Endodermal cell (in vitro differentiated cells): ENCODE measurements at regions not wholly inside any gene's neighbourhood (a gene's known extent, or its start where the extent isn't known, plus 50 kb on each side); places are given as distances from the start of the nearest gene placed in this dataset.

ENCODE experiments used
- DNase-seq: peaks from one replicate; pipeline ENCODE4 v3.0.0-alpha.2; 2017
- H3K27ac ChIP-seq: 2 replicates; pipeline ENCODE4 v1.5.1; 2013; ENCODE audit warnings: mild to moderate bottlenecking, low read depth, low read length, moderate library complexity
- H3K27me3 ChIP-seq: 2 replicates; pipeline ENCODE4 v1.6.1; 2013; ENCODE audit warnings: mild to moderate bottlenecking, low read length, moderate library complexity; ENCODE audit not compliant: insufficient read depth, control insufficient read depth, poor library complexity, severe bottlenecking
- H3K36me3 ChIP-seq: 2 replicates; pipeline ENCODE4 v1.7.0; 2013; ENCODE audit warnings: mild to moderate bottlenecking, low read length, moderate library complexity; ENCODE audit not compliant: control insufficient read depth, insufficient read depth
- H3K4me1 ChIP-seq: one replicate; pipeline ENCODE4 v1.7.0; 2013; ENCODE audit warnings: low read length; ENCODE audit not compliant: control insufficient read depth, insufficient read depth
- H3K4me3 ChIP-seq: 2 replicates; pipeline ENCODE4 v1.5.1; 2013; ENCODE audit warnings: mild to moderate bottlenecking, low read length, moderate library complexity
- H3K9ac ChIP-seq: 2 replicates; pipeline ENCODE4 v1.6.1; 2013; ENCODE audit warnings: mild to moderate bottlenecking, low read length, moderate library complexity; ENCODE audit not compliant: poor library complexity, severe bottlenecking; ENCODE audit errors: extremely low read depth
- H3K9me3 ChIP-seq: 2 replicates; pipeline ENCODE4 v1.6.1; 2013; ENCODE audit warnings: mild to moderate bottlenecking, low read length, moderate library complexity; ENCODE audit not compliant: control insufficient read depth
- H3K27ac Mint-ChIP-seq: 2 replicates; pipeline ENCODE4 v1.8.0; 2020; ENCODE audit warnings: mixed read lengths
- H3K27me3 Mint-ChIP-seq: 2 replicates; pipeline ENCODE4 v1.8.0; 2021; ENCODE audit warnings: mild to moderate bottlenecking, mixed read lengths; ENCODE audit not compliant: insufficient read depth
- H3K36me3 Mint-ChIP-seq: 2 replicates; pipeline ENCODE4 v1.8.0; 2020; ENCODE audit warnings: low read depth, mixed read lengths
- H3K4me1 Mint-ChIP-seq: 2 replicates; pipeline ENCODE4 v1.8.0; 2020; ENCODE audit warnings: mixed read lengths
- H3K4me3 Mint-ChIP-seq: 2 replicates; pipeline ENCODE4 v1.8.0; 2020; ENCODE audit warnings: mild to moderate bottlenecking, moderate library complexity, mixed read lengths
- H3K9me3 Mint-ChIP-seq: 2 replicates; pipeline ENCODE4 v1.8.0; 2020; ENCODE audit warnings: mild to moderate bottlenecking, mixed read lengths
- CTCF ChIP-seq: fragments of 200-600 bp; sonication (generic); conservative IDR thresholded peaks from 2 replicates; pipeline ENCODE4 v1.5.0; 2021; ENCODE audit warnings: antibody characterized with exemption, mild to moderate bottlenecking
- WGBS, 2 experiments: methylation state at CpG; one replicate each; pipeline versions ENCODE4 v1.1.5 to v1.1.7; 2013; ENCODE audit warnings: missing lambda C conversion rate in 2 of 2, mixed read lengths in 1 of 2; ENCODE audit not compliant: insufficient coverage in 1 of 2, insufficient read length in 1 of 2; 5-methylcytosine and 5-hydroxymethylcytosine counted together

GRCh38 chr7:131012477-131013031, 278.5 kb upstream of the KLF14 start:
- Histone ChIP-seq H3K27me3 (no peaks in the 10 kb centered on the region), H3K36me3 (no peaks in the 10 kb centered on the region), H3K4me1 (no peaks in the 10 kb centered on the region), H3K27ac (no peak overlapping the region), H3K4me3 (no peak overlapping the region), H3K9ac (no peak overlapping the region), H3K9me3 (no peaks in the 10 kb centered on the region)
- peaks cover under 1% of the 10 kb centered on the region for H3K4me1 Mint-ChIP-seq
- H3K9me3 Mint-ChIP-seq = no peaks in the 10 kb centered on the region
- no peaks in the 10 kb centered on the region for H3K36me3 Mint-ChIP-seq
- H3K27me3 Mint-ChIP-seq = no peaks in the 10 kb centered on the region
- no peak overlapping the region for H3K27ac Mint-ChIP-seq
- no peak for TF ChIP-seq CTCF
- no peak overlapping the region for H3K4me3 Mint-ChIP-seq
- WGBS, 2 experiments = 92 to 95% methylated on average over 6 to 7 of the region's 7 CpGs
- peak; percentile 42 for DNase-seq

GRCh38 chr7:131013716-131014115, 279.7 kb upstream of the KLF14 start:
- Mint-ChIP-seq H3K4me1 (no peaks in the 10 kb centered on the region), H3K9me3 (no peaks in the 10 kb centered on the region), H3K4me3 (no peak overlapping the region), H3K36me3 (no peaks in the 10 kb centered on the region), H3K27ac (no peak overlapping the region), H3K27me3 (no peaks in the 10 kb centered on the region)
- no peak overlapping the region for H3K9ac ChIP-seq
- no peaks in the 10 kb centered on the region for H3K36me3 ChIP-seq
- no peaks in the 10 kb centered on the region for H3K4me1 ChIP-seq
- no peaks in the 10 kb centered on the region for H3K9me3 ChIP-seq
- peak; percentile 30 for DNase-seq
- no peak for TF ChIP-seq CTCF
- no peak overlapping the region for H3K27ac ChIP-seq
- 86 to 92% methylated on average over 8 to 11 of the region's 11 CpGs for WGBS, 2 experiments
- H3K4me3 ChIP-seq = no peak overlapping the region
- H3K27me3 ChIP-seq = no peaks in the 10 kb centered on the region

GRCh38 chr7:131014906-131015656, 281.1 kb upstream of the KLF14 start:
- Histone ChIP-seq H3K36me3 (no peaks in the 10 kb centered on the region), H3K27me3 (no peaks in the 10 kb centered on the region), H3K9ac (no peak overlapping the region), H3K27ac (no peak overlapping the region), H3K4me3 (no peak overlapping the region), H3K9me3 (no peaks in the 10 kb centered on the region), H3K4me1 (no peaks in the 10 kb centered on the region)
- Mint-ChIP-seq H3K36me3 (no peaks in the 10 kb centered on the region), H3K27ac (no peak overlapping the region), H3K9me3 (no peaks in the 10 kb centered on the region), H3K4me1 (no peaks in the 10 kb centered on the region), H3K4me3 (no peak overlapping the region), H3K27me3 (no peaks in the 10 kb centered on the region)
- WGBS, 2 experiments = 93 to 95% methylated on average over 3 to 7 of the region's 7 CpGs
- DNase-seq = peak; percentile 17
- TF ChIP-seq CTCF = no peak
